PC-3 (cell line): ENCODE measurements at regions not wholly inside any gene's neighbourhood (a gene's known extent, or its start where the extent isn't known, plus 50 kb on each side); places are given as distances from the start of the nearest gene placed in this dataset.

Experiments
- CTCF ChIP-seq: fragments of 300-600 bp; sonication (generic); conservative IDR thresholded peaks from 2 replicates; pipeline ENCODE4 v1.5.1; 2017; ENCODE audit warnings: antibody characterized with exemption, low read depth, mild to moderate bottlenecking, low read length
- EZH2phosphoT487 ChIP-seq: fragments of 300-600 bp; sonication (generic); IDR thresholded peaks from 2 replicates; pipeline ENCODE4 v1.6.1; 2018; ENCODE audit warnings: mild to moderate bottlenecking, antibody characterized with exemption, low read length, borderline replicate concordance

GRCh38 chr7:17136126-17136525 is 162.3 kb upstream of the AHR start:
- no peak for TF ChIP-seq CTCF
- no peak for TF ChIP-seq EZH2phosphoT487
